ENCODE measurements at regions not wholly inside any gene's neighbourhood (a gene's known extent, or its start where the extent isn't known, plus 50 kb on each side); places are given as distances from the start of the nearest gene placed in this dataset.

- TF ChIP-seq CTCF (IDR thresholded peaks at IDR 0.05; ENCODE audit: low read depth, low read length): no peak
- DNase-seq (ENCODE audit: extremely low read depth, low read depth): no peak
These were observed 74.1 kb upstream of the IRX3 start for GRCh38 chr16:54360681-54361080.

- TF ChIP-seq CTCF (IDR thresholded peaks at IDR 0.05; ENCODE audit: low read depth, low read length): no peak
- DNase-seq (ENCODE audit: extremely low read depth, low read depth): no peak
These were observed 73.0 kb upstream of the IRX3 start for GRCh38 chr16:54359555-54359954.

- TF ChIP-seq CTCF (IDR thresholded peaks at IDR 0.05; ENCODE audit: low read depth, low read length): no peak
- no peak for DNase-seq (ENCODE audit: extremely low read depth, low read depth)
These were observed 72.5 kb upstream of the IRX3 start for GRCh38 chr16:54359081-54359480.

- TF ChIP-seq CTCF (IDR thresholded peaks at IDR 0.05; ENCODE audit: low read depth, low read length): no peak
- no peak for DNase-seq (ENCODE audit: extremely low read depth, low read depth)
These were observed 69.8 kb upstream of the IRX3 start for GRCh38 chr16:54356391-54356790.

- DNase-seq (ENCODE audit: extremely low read depth, low read depth): no peak
- no peak for TF ChIP-seq CTCF (IDR thresholded peaks at IDR 0.05; ENCODE audit: low read depth, low read length)
These were observed 68.7 kb upstream of the IRX3 start for GRCh38 chr16:54355251-54355650.

- TF ChIP-seq CTCF (IDR thresholded peaks at IDR 0.05; ENCODE audit: low read depth, low read length): no peak
- DNase-seq (ENCODE audit: extremely low read depth, low read depth): no peak
These were observed 66.5 kb upstream of the IRX3 start for GRCh38 chr16:54353097-54353496.

- no peak for TF ChIP-seq CTCF (IDR thresholded peaks at IDR 0.05; ENCODE audit: low read depth, low read length)
- no peak for DNase-seq (ENCODE audit: extremely low read depth, low read depth)
These were observed 64.6 kb upstream of the IRX3 start for GRCh38 chr16:54351171-54351570.
